OCI-LY1 (cell line): ENCODE measurements at regions not wholly inside any gene's neighbourhood (a gene's known extent, or its start where the extent isn't known, plus 50 kb on each side); places are given as distances from the start of the nearest gene placed in this dataset.

Experiments
- H2AFZ ChIP-seq: fragments of 200-600 bp; sonication (generic), shearing (Covaris generic); 2 replicates; pipeline ENCODE4 v1.6.0; 2014; ENCODE audit warnings: antibody characterized with exemption, mild to moderate bottlenecking, low read length
- H3F3A ChIP-seq: fragments of 200-600 bp; sonication (generic), shearing (Covaris generic); 2 replicates; pipeline ENCODE4 v1.6.0; 2014; ENCODE audit warnings: mild to moderate bottlenecking, antibody characterized with exemption, low read length, moderate library complexity; ENCODE audit not compliant: insufficient read depth
- H3K27ac ChIP-seq: fragments of 200-600 bp; sonication (generic); 2 replicates; pipeline ENCODE4 v1.5.1; 2014; ENCODE audit warnings: low read length, mixed run types, mild to moderate bottlenecking, low read depth; ENCODE audit not compliant: poor library complexity, severe bottlenecking
- H3K27me3 ChIP-seq: fragments of 200-600 bp; sonication (generic); 2 replicates; pipeline ENCODE4 v1.6.0; 2014; ENCODE audit warnings: antibody characterized with exemption, mild to moderate bottlenecking, low read length, moderate library complexity; ENCODE audit not compliant: insufficient read depth
- H3K36me3 ChIP-seq: fragments of 200-600 bp; sonication (generic); 2 replicates; pipeline ENCODE4 v1.6.1; 2014; ENCODE audit warnings: mild to moderate bottlenecking, antibody characterized with exemption, low read length, moderate library complexity, mixed read lengths; ENCODE audit not compliant: insufficient read depth
- H3K4me1 ChIP-seq: fragments of 200-600 bp; sonication (generic); 2 replicates; pipeline ENCODE4 v1.5.1; 2014; ENCODE audit warnings: mild to moderate bottlenecking, low read length, moderate library complexity; ENCODE audit not compliant: insufficient read depth, severe bottlenecking
- H3K4me2 ChIP-seq: fragments of 200-600 bp; sonication (generic), shearing (Covaris generic); 2 replicates; pipeline ENCODE4 v1.6.1; 2014; ENCODE audit warnings: low read length
- H3K4me3 ChIP-seq: fragments of 200-600 bp; sonication (generic); 2 replicates; pipeline ENCODE4 v1.5.1; 2014; ENCODE audit warnings: low read length, low read depth, mild to moderate bottlenecking, mixed read lengths; ENCODE audit not compliant: poor library complexity, severe bottlenecking
- H3K79me2 ChIP-seq: fragments of 200-600 bp; shearing (Covaris generic); 2 replicates; pipeline ENCODE4 v1.6.1; 2016; ENCODE audit warnings: mixed run types, low read length, mixed read lengths; ENCODE audit not compliant: insufficient read depth
- H3K9ac ChIP-seq: fragments of 200-600 bp; sonication (generic), shearing (Covaris generic); 2 replicates; pipeline ENCODE4 v1.6.1; 2014; ENCODE audit warnings: mild to moderate bottlenecking, low read length, mixed read lengths
- H3K9me2 ChIP-seq: fragments of 200-600 bp; sonication (generic), shearing (Covaris generic); 2 replicates; pipeline ENCODE4 v1.6.1; 2014; ENCODE audit warnings: low read depth, mild to moderate bottlenecking, low read length, mixed read lengths
- H3K9me3 ChIP-seq: fragments of 200-600 bp; shearing (Covaris generic); 2 replicates; pipeline ENCODE4 v1.6.1; 2014; ENCODE audit warnings: low read length, mixed read lengths
- H4K20me1 ChIP-seq: fragments of 200-600 bp; sonication (generic), shearing (Covaris generic); 2 replicates; pipeline ENCODE4 v1.6.0; 2016; ENCODE audit warnings: mild to moderate bottlenecking, low read length; ENCODE audit not compliant: insufficient read depth
- EZH2 ChIP-seq: fragments of 200-600 bp; sonication (generic), shearing (Covaris generic); IDR thresholded peaks from 2 replicates; pipeline ENCODE4 v1.8.0; 2017; ENCODE audit warnings: borderline replicate concordance, mixed run types, mild to moderate bottlenecking, antibody characterized with exemption, low read length, moderate library complexity, mixed read lengths
- TF ChIP-seq, protein P1 (sequence below): fragments of 200-600 bp; sonication (generic), shearing (Covaris generic); IDR thresholded peaks from 2 replicates; pipeline ENCODE4 v1.5.1; 2017; ENCODE audit warnings: mild to moderate bottlenecking, antibody characterized with exemption, low read length, moderate library complexity, mixed read lengths

DNA sequence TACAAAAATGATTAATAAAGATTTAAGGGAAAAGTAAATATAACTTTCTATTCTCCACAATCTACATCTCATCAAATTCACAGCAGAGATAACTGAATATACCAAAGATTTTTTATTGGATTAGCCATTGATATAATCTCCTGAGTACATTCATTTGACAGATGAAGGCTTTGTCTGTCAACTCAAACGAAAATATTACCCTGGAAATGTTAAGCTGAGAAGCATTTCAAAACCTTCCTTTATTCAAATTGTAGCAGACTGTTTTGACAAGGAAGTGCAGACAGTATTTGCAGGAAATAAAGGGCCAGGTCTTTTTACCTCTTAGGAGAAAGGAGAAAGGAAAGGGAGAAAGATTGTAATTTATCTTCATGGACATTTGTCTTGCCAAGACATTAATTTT, 473.5 kb downstream of the TMEM182 start:
- Histone ChIP-seq H3K9me2 (no peaks in the 10 kb centered on the region), H3K9ac (no peak overlapping the region), H4K20me1 (no peaks in the 10 kb centered on the region), H3K4me1 (no peaks in the 10 kb centered on the region), H3K79me2 (no peaks in the 10 kb centered on the region), H3K4me3 (no peak overlapping the region), H3K36me3 (no peaks in the 10 kb centered on the region), H3K9me3 (no peaks in the 10 kb centered on the region), H3F3A (no peaks in the 10 kb centered on the region), H2AFZ (no peak overlapping the region), H3K27ac (no peak overlapping the region), H3K4me2 (no peak overlapping the region), H3K27me3 (no peaks in the 10 kb centered on the region)
- no peak for TF ChIP-seq EZH2
- TF ChIP-seq, protein P1, sequence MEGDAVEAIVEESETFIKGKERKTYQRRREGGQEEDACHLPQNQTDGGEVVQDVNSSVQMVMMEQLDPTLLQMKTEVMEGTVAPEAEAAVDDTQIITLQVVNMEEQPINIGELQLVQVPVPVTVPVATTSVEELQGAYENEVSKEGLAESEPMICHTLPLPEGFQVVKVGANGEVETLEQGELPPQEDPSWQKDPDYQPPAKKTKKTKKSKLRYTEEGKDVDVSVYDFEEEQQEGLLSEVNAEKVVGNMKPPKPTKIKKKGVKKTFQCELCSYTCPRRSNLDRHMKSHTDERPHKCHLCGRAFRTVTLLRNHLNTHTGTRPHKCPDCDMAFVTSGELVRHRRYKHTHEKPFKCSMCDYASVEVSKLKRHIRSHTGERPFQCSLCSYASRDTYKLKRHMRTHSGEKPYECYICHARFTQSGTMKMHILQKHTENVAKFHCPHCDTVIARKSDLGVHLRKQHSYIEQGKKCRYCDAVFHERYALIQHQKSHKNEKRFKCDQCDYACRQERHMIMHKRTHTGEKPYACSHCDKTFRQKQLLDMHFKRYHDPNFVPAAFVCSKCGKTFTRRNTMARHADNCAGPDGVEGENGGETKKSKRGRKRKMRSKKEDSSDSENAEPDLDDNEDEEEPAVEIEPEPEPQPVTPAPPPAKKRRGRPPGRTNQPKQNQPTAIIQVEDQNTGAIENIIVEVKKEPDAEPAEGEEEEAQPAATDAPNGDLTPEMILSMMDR: no peak

- no peak overlapping the region for H2AFZ ChIP-seq
- no peaks in the 10 kb centered on the region for H4K20me1 ChIP-seq
- no peaks in the 10 kb centered on the region for H3K79me2 ChIP-seq
- H3K27ac ChIP-seq: no peak overlapping the region
- no peaks in the 10 kb centered on the region for H3K27me3 ChIP-seq
- no peaks in the 10 kb centered on the region for H3F3A ChIP-seq
- no peak overlapping the region for H3K4me3 ChIP-seq
- no peak overlapping the region for H3K4me2 ChIP-seq
- no peak overlapping the region for H3K9ac ChIP-seq
- no peaks in the 10 kb centered on the region for H3K36me3 ChIP-seq
- TF ChIP-seq, protein P1: no peak
- TF ChIP-seq EZH2: no peak
- no peaks in the 10 kb centered on the region for H3K9me2 ChIP-seq
- no peaks in the 10 kb centered on the region for H3K4me1 ChIP-seq
- no peaks in the 10 kb centered on the region for H3K9me3 ChIP-seq
Measured at GRCh38 chr2:103249462-103249861, 487.6 kb downstream of the TMEM182 start.

- Histone ChIP-seq H3K36me3 (no peaks in the 10 kb centered on the region), H3K9ac (no peak overlapping the region), H3F3A (no peaks in the 10 kb centered on the region), H3K79me2 (no peaks in the 10 kb centered on the region), H3K9me3 (no peaks in the 10 kb centered on the region), H2AFZ (no peak overlapping the region), H3K9me2 (no peaks in the 10 kb centered on the region), H3K4me1 (no peaks in the 10 kb centered on the region), H3K4me2 (no peak overlapping the region), H4K20me1 (no peaks in the 10 kb centered on the region), H3K27me3 (no peaks in the 10 kb centered on the region), H3K27ac (no peak overlapping the region), H3K4me3 (no peak overlapping the region)
- TF ChIP-seq EZH2: no peak
- TF ChIP-seq, protein P1: no peak
Measured at GRCh38 chr2:103252781-103253180, 490.9 kb downstream of the TMEM182 start.
